Liver (tissue), 8 donors: ENCODE measurements at regions not wholly inside any gene's neighbourhood (a gene's known extent, or its start where the extent isn't known, plus 50 kb on each side); places are given as distances from the start of the nearest gene placed in this dataset.

Experiments used
- DNase-seq: peaks from one replicate; pipeline ENCODE4 v3.0.0-alpha.2; 2017; ENCODE audit warnings: low spot score
- H3K27ac ChIP-seq, 2 donors: one replicate each; pipeline ENCODE4 v1.7.0; 2013; ENCODE audit warnings: inconsistent platforms in 2 of 2, low read length in 2 of 2, control low read depth in 1 of 2, low read depth in 1 of 2, mild to moderate bottlenecking in 1 of 2
- H3K27me3 ChIP-seq, 4 donors: one replicate each; pipeline versions ENCODE4 v1.6.1 to v1.7.0; 2013; ENCODE audit warnings: low read length in 3 of 4, inconsistent platforms in 1 of 4, mild to moderate bottlenecking in 1 of 4, moderate library complexity in 1 of 4; ENCODE audit not compliant: control insufficient read depth in 4 of 4, insufficient read depth in 4 of 4
- H3K36me3 ChIP-seq, 4 donors: one replicate each; pipeline versions ENCODE4 v1.6.1 to v1.7.0; 2013; ENCODE audit warnings: low read length in 3 of 4, mild to moderate bottlenecking in 3 of 4, low read depth in 1 of 4, moderate library complexity in 1 of 4; ENCODE audit not compliant: control insufficient read depth in 4 of 4, insufficient read depth in 3 of 4
- H3K4me1 ChIP-seq, 4 donors: one replicate each; pipeline versions ENCODE4 v1.6.1 to v1.7.0; 2013; ENCODE audit warnings: low read length in 3 of 4, mild to moderate bottlenecking in 3 of 4, moderate library complexity in 1 of 4; ENCODE audit not compliant: control insufficient read depth in 4 of 4, insufficient read depth in 4 of 4
- H3K4me3 ChIP-seq, 3 donors: one replicate each; pipeline versions ENCODE4 v1.6.1 to v1.7.0; 2013; ENCODE audit warnings: low read length in 3 of 3, control low read depth in 1 of 3, low read depth in 1 of 3, mild to moderate bottlenecking in 1 of 3
- H3K9ac ChIP-seq, 2 donors: one replicate each; pipeline ENCODE4 v1.7.0; 2013; ENCODE audit warnings: low read length in 2 of 2, mild to moderate bottlenecking in 2 of 2, moderate library complexity in 2 of 2, control low read depth in 1 of 2, low read depth in 1 of 2
- H3K9me3 ChIP-seq, 4 donors: one replicate each; pipeline versions ENCODE4 v1.6.1 to v1.7.0; 2013; ENCODE audit warnings: low read length in 3 of 4; ENCODE audit not compliant: control insufficient read depth in 4 of 4
- EGR1 ChIP-seq, 2 donors: IDR thresholded peaks; 2 replicates each; pipeline ENCODE4 v1.6.1; 2016 to 2018; ENCODE audit warnings: antibody characterized with exemption in 2 of 2, low read depth in 2 of 2
- FOXA1 ChIP-seq: IDR thresholded peaks from 2 replicates; pipeline ENCODE4 v1.6.1; 2016; ENCODE audit warnings: antibody characterized with exemption
- FOXA2 ChIP-seq: IDR thresholded peaks from 2 replicates; pipeline ENCODE4 v1.6.1; 2016; ENCODE audit warnings: antibody characterized with exemption
- GABPA ChIP-seq, 2 donors: IDR thresholded peaks in 1 of 2; conservative IDR thresholded peaks in 1 of 2; 2 replicates each; pipeline ENCODE4 v1.6.1; 2016; ENCODE audit warnings: antibody characterized with exemption in 2 of 2, mild to moderate bottlenecking in 1 of 2, moderate library complexity in 1 of 2
- HNF4A ChIP-seq, 2 donors: conservative IDR thresholded peaks; 2 replicates each; pipeline ENCODE4 v1.6.1; 2016; ENCODE audit warnings: antibody characterized with exemption in 2 of 2, mild to moderate bottlenecking in 2 of 2
- HNF4G ChIP-seq: IDR thresholded peaks from 2 replicates; pipeline ENCODE4 v1.6.1; 2016; ENCODE audit warnings: antibody characterized with exemption
- NR2F2 ChIP-seq: IDR thresholded peaks from 2 replicates; pipeline ENCODE4 v1.6.1; 2016; ENCODE audit warnings: antibody characterized with exemption
- RAD21 ChIP-seq, 2 donors: IDR thresholded peaks; 2 replicates each; pipeline ENCODE4 v1.6.1; 2016; ENCODE audit warnings: antibody characterized with exemption in 2 of 2, mild to moderate bottlenecking in 2 of 2
- RXRA ChIP-seq, 2 donors: IDR thresholded peaks; 2 replicates each; pipeline ENCODE4 v1.6.1; 2017 to 2018; ENCODE audit warnings: antibody characterized with exemption in 2 of 2, mild to moderate bottlenecking in 1 of 2
- SP1 ChIP-seq: IDR thresholded peaks from 2 replicates; pipeline ENCODE4 v1.6.1; 2018; ENCODE audit warnings: antibody characterized with exemption, mild to moderate bottlenecking
- TAF1 ChIP-seq: conservative IDR thresholded peaks from 2 replicates; pipeline ENCODE4 v1.6.1; 2016; ENCODE audit warnings: antibody characterized with exemption, mild to moderate bottlenecking
- YY1 ChIP-seq: IDR thresholded peaks from 2 replicates; pipeline ENCODE4 v1.6.1; 2016; ENCODE audit warnings: antibody characterized with exemption, mild to moderate bottlenecking
- WGBS: extraction: QIAGEN DNeasy Blood & Tissue Kit; methylation state at CpG from one replicate; pipeline ENCODE4 v1.1.7; 2013; 5-methylcytosine and 5-hydroxymethylcytosine counted together
- TF ChIP-seq, protein P1 (sequence below): IDR thresholded peaks from 2 replicates; pipeline ENCODE4 v1.6.1; 2016; ENCODE audit warnings: antibody characterized with exemption
- TF ChIP-seq, protein P2 (sequence below): IDR thresholded peaks from 2 replicates; pipeline ENCODE4 v1.6.1; 2016; ENCODE audit warnings: antibody characterized with exemption, mild to moderate bottlenecking
- TF ChIP-seq, protein P3 (sequence below): IDR thresholded peaks from 2 replicates; pipeline ENCODE4 v1.6.1; 2016; ENCODE audit warnings: antibody characterized with exemption
- TF ChIP-seq, protein P4 (sequence below): IDR thresholded peaks from 2 replicates; pipeline ENCODE4 v1.6.1; 2016; ENCODE audit warnings: antibody characterized with exemption
- TF ChIP-seq, protein P5 (sequence below): fragments of 150-350 bp; IDR thresholded peaks from 2 replicates; pipeline ENCODE4 v1.5.1; 2017; ENCODE audit warnings: improper control_type of control experiment, low read depth, low read length; ENCODE audit not compliant: missing input control
- donor health status: healthy.
- donor health status: healthy.
- donor health status: healthy.
- donor health status: healthy.
- donor health status: healthy.

DNA sequence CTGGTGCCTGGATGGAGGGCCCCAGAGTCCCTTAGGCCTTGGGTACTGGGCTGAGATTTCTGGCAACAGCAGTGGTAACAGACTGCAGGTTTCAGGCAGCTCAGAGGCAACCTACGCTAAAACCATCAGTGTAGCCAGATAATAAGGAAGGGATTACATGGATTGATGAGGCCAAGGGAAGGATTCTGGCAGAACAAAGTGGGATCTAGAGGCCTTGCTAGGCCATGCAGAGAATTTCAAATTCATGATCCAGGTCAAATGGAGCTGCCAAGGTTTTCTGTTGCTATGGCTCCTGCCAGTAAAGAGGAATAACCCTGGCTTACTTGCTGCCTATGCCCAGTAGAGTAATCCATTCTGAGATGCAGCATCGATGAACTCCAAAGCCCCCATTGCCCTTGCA lies 445.7 kb downstream of the ADRA2A start:
- no peak overlapping the region for H3K4me3 ChIP-seq
- H3K27me3 ChIP-seq = no peaks in the 10 kb centered on the region
- no peak for TF ChIP-seq HNF4G
- TF ChIP-seq, protein P1, sequence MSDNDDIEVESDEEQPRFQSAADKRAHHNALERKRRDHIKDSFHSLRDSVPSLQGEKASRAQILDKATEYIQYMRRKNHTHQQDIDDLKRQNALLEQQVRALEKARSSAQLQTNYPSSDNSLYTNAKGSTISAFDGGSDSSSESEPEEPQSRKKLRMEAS = no peak
- no peak for TF ChIP-seq GABPA (IDR thresholded peaks at IDR 0.05 in 1 of 2, conservative IDR thresholded peaks at IDR 0.05 in 1 of 2)
- no peak for TF ChIP-seq SP1
- TF ChIP-seq YY1 = no peak
- TF ChIP-seq, protein P2, sequence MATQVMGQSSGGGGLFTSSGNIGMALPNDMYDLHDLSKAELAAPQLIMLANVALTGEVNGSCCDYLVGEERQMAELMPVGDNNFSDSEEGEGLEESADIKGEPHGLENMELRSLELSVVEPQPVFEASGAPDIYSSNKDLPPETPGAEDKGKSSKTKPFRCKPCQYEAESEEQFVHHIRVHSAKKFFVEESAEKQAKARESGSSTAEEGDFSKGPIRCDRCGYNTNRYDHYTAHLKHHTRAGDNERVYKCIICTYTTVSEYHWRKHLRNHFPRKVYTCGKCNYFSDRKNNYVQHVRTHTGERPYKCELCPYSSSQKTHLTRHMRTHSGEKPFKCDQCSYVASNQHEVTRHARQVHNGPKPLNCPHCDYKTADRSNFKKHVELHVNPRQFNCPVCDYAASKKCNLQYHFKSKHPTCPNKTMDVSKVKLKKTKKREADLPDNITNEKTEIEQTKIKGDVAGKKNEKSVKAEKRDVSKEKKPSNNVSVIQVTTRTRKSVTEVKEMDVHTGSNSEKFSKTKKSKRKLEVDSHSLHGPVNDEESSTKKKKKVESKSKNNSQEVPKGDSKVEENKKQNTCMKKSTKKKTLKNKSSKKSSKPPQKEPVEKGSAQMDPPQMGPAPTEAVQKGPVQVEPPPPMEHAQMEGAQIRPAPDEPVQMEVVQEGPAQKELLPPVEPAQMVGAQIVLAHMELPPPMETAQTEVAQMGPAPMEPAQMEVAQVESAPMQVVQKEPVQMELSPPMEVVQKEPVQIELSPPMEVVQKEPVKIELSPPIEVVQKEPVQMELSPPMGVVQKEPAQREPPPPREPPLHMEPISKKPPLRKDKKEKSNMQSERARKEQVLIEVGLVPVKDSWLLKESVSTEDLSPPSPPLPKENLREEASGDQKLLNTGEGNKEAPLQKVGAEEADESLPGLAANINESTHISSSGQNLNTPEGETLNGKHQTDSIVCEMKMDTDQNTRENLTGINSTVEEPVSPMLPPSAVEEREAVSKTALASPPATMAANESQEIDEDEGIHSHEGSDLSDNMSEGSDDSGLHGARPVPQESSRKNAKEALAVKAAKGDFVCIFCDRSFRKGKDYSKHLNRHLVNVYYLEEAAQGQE = no peak
- no peak for TF ChIP-seq FOXA2
- no peak for TF ChIP-seq EGR1 (IDR thresholded peaks at IDR 0.05; ENCODE audit: low read depth in 2 of 2)
- no peak for TF ChIP-seq NR2F2
- TF ChIP-seq, protein P3, sequence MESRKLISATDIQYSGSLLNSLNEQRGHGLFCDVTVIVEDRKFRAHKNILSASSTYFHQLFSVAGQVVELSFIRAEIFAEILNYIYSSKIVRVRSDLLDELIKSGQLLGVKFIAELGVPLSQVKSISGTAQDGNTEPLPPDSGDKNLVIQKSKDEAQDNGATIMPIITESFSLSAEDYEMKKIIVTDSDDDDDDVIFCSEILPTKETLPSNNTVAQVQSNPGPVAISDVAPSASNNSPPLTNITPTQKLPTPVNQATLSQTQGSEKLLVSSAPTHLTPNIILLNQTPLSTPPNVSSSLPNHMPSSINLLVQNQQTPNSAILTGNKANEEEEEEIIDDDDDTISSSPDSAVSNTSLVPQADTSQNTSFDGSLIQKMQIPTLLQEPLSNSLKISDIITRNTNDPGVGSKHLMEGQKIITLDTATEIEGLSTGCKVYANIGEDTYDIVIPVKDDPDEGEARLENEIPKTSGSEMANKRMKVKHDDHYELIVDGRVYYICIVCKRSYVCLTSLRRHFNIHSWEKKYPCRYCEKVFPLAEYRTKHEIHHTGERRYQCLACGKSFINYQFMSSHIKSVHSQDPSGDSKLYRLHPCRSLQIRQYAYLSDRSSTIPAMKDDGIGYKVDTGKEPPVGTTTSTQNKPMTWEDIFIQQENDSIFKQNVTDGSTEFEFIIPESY = no peak
- TF ChIP-seq RAD21 (IDR thresholded peaks at IDR 0.05) = no peak
- no peak for TF ChIP-seq TAF1
- TF ChIP-seq RXRA (IDR thresholded peaks at IDR 0.05) = no peak
- TF ChIP-seq, protein P4, sequence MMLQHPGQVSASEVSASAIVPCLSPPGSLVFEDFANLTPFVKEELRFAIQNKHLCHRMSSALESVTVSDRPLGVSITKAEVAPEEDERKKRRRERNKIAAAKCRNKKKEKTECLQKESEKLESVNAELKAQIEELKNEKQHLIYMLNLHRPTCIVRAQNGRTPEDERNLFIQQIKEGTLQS = no peak
- no peak for TF ChIP-seq HNF4A (conservative IDR thresholded peaks at IDR 0.05)
- TF ChIP-seq, protein P5, sequence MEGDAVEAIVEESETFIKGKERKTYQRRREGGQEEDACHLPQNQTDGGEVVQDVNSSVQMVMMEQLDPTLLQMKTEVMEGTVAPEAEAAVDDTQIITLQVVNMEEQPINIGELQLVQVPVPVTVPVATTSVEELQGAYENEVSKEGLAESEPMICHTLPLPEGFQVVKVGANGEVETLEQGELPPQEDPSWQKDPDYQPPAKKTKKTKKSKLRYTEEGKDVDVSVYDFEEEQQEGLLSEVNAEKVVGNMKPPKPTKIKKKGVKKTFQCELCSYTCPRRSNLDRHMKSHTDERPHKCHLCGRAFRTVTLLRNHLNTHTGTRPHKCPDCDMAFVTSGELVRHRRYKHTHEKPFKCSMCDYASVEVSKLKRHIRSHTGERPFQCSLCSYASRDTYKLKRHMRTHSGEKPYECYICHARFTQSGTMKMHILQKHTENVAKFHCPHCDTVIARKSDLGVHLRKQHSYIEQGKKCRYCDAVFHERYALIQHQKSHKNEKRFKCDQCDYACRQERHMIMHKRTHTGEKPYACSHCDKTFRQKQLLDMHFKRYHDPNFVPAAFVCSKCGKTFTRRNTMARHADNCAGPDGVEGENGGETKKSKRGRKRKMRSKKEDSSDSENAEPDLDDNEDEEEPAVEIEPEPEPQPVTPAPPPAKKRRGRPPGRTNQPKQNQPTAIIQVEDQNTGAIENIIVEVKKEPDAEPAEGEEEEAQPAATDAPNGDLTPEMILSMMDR = no peak
- no peak for TF ChIP-seq FOXA1
- H3K9me3 ChIP-seq = no peaks in the 10 kb centered on the region
- no peak for DNase-seq
- no peak overlapping the region for H3K9ac ChIP-seq
- no peaks in the 10 kb centered on the region for H3K36me3 ChIP-seq
- no peak overlapping the region for H3K27ac ChIP-seq
- WGBS = 84% methylated on average over 2 of the region's 2 CpGs
- H3K4me1 ChIP-seq = no peaks in the 10 kb centered on the region

DNA sequence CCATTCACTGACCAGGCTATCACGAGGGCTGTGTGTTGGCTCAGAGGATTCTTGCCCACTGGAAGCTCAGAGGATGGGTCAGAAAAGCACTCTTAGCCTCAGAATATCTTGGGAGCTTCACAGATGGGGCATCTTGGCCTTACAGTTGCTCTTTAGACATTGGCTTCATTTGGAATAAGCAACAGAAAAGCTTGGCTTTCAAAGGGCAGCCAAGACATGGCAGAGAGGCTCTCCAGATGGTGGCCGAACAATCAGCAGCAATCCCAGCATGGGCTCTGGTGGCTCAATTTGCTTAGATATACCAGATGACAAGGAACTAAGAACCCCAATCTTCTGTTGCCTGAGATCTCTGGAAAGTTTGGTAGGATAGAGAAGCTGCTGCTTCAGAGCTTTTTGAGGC lies 446.2 kb downstream of the ADRA2A start:
- Histone ChIP-seq H3K36me3 (no peaks in the 10 kb centered on the region), H3K4me3 (no peak overlapping the region), H3K27ac (no peak overlapping the region), H3K4me1 (no peaks in the 10 kb centered on the region), H3K9me3 (no peaks in the 10 kb centered on the region), H3K27me3 (no peaks in the 10 kb centered on the region), H3K9ac (no peak overlapping the region)
- DNase-seq = no peak
- 90% methylated on average over 2 of the region's 2 CpGs for WGBS
- TF ChIP-seq, protein P2 = no peak
- no peak for TF ChIP-seq GABPA (IDR thresholded peaks at IDR 0.05 in 1 of 2, conservative IDR thresholded peaks at IDR 0.05 in 1 of 2)
- no peak for TF ChIP-seq TAF1
- TF ChIP-seq, protein P3 = no peak
- TF ChIP-seq RAD21 (IDR thresholded peaks at IDR 0.05) = no peak
- TF ChIP-seq SP1 = no peak
- no peak for TF ChIP-seq NR2F2
- TF ChIP-seq FOXA1 = no peak
- TF ChIP-seq, protein P1 = no peak
- no peak for TF ChIP-seq YY1
